Activated CD4-positive, alpha-beta T cell treated with anti-CD3 and anti-CD28 coated beads, Interleukin-2, amount 50 U/mL, for 48 hours (primary cell): ENCODE measurements at regions not wholly inside any gene's neighbourhood (a gene's known extent, or its start where the extent isn't known, plus 50 kb on each side); places are given as distances from the start of the nearest gene placed in this dataset.

Experiments
- DNase-seq, 2 experiments: peaks; one replicate each; pipeline ENCODE4 v3.0.0-alpha.2; 2020

- no peak for DNase-seq
Observed at GRCh38 chr3:144079634-144080033, 108.0 kb downstream of the DIPK2A start.

- DNase-seq: no peak
Observed at GRCh38 chr3:144084929-144085328, 113.3 kb downstream of the DIPK2A start.

- DNase-seq: no peak
Observed at GRCh38 chr3:144085964-144086363, 114.3 kb downstream of the DIPK2A start.

- no peak for DNase-seq
Observed at GRCh38 chr3:144096016-144096415, 124.4 kb downstream of the DIPK2A start.

- no peak for DNase-seq
Observed at GRCh38 chr3:144097163-144097562, 125.5 kb downstream of the DIPK2A start.

- DNase-seq: no peak
Observed at GRCh38 chr3:144098691-144099090, 127.1 kb downstream of the DIPK2A start.

GRCh38 chr3:144102421-144102820 is 130.8 kb downstream of the DIPK2A start:
- DNase-seq: no peak

GRCh38 chr3:144104186-144104585 is 132.6 kb downstream of the DIPK2A start:
- no peak for DNase-seq

- DNase-seq: no peak
Observed at GRCh38 chr3:144104679-144105078, 133.1 kb downstream of the DIPK2A start.

- DNase-seq: no peak
Observed at GRCh38 chr3:144105542-144105941, 133.9 kb downstream of the DIPK2A start.

GRCh38 chr3:144106970-144107369 is 135.3 kb downstream of the DIPK2A start:
- DNase-seq: no peak

GRCh38 chr3:144107923-144108322 is 136.3 kb downstream of the DIPK2A start:
- DNase-seq: no peak

GRCh38 chr3:144109944-144110343 is 138.3 kb downstream of the DIPK2A start:
- no peak for DNase-seq

- no peak for DNase-seq
Observed at GRCh38 chr3:144112036-144112435, 140.4 kb downstream of the DIPK2A start.

GRCh38 chr3:144112437-144112836 is 140.8 kb downstream of the DIPK2A start:
- no peak for DNase-seq

- DNase-seq: no peak
Observed at GRCh38 chr3:144114767-144115166, 143.1 kb downstream of the DIPK2A start.

GRCh38 chr3:144119633-144120032 is 148.0 kb downstream of the DIPK2A start:
- DNase-seq: no peak

GRCh38 chr3:144121661-144122060 is 150.0 kb downstream of the DIPK2A start:
- DNase-seq: no peak

- DNase-seq: no peak
Observed at GRCh38 chr3:144127014-144127413, 155.4 kb downstream of the DIPK2A start.

GRCh38 chr3:144127700-144128099 is 156.1 kb downstream of the DIPK2A start:
- no peak for DNase-seq

- DNase-seq: no peak
Observed at GRCh38 chr3:144128108-144128892, 156.7 kb downstream of the DIPK2A start.

GRCh38 chr3:144129536-144130214 is 158.1 kb downstream of the DIPK2A start:
- peak; percentile 5 to 21 for DNase-seq

GRCh38 chr3:144141074-144141473 is 169.5 kb downstream of the DIPK2A start:
- no peak for DNase-seq

- DNase-seq: no peak
Observed at GRCh38 chr3:144141496-144141895, 169.9 kb downstream of the DIPK2A start.
